ENCODE measurements at regions not wholly inside any gene's neighbourhood (a gene's known extent, or its start where the extent isn't known, plus 50 kb on each side); places are given as distances from the start of the nearest gene placed in this dataset.

DNA sequence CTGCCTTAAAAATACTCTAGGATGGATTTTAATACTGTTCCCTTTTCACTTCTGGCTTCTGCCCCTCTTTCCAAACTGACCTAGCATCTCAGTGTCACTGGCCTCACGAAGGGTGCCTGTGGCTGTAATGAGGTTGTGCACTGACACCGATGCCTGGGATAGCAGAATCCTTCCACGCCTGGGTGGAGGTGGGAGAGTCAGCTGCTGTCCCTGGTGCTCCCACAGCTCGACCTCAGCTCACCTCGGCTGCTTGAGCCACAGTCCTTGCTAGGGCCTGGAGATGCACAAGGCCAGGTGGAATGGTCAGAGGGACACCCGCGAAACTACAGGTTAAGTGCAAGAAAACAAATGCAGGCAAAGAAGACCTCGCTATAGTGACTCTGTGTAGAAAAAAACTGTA is 123.4 kb upstream of the ACBD5 start:
- H3K4me3 ChIP-seq, result no peak overlapping the region
- no peaks in the 10 kb centered on the region for H3K27me3 ChIP-seq
- in situ Hi-C loops (cut with MboI; ENCODE audit: low sequenced_read_pairs in 4 of 4) (loop anchor here in 1 of 4 donors (10.0 kb wide), 1 partner anchor 139 kb away; no protein-coding TSS in a partner anchor), intact Hi-C loops (cut with DNase I; ENCODE audit: low total_unique reads) (no loop called here)
- TF ChIP-seq, protein P1, sequence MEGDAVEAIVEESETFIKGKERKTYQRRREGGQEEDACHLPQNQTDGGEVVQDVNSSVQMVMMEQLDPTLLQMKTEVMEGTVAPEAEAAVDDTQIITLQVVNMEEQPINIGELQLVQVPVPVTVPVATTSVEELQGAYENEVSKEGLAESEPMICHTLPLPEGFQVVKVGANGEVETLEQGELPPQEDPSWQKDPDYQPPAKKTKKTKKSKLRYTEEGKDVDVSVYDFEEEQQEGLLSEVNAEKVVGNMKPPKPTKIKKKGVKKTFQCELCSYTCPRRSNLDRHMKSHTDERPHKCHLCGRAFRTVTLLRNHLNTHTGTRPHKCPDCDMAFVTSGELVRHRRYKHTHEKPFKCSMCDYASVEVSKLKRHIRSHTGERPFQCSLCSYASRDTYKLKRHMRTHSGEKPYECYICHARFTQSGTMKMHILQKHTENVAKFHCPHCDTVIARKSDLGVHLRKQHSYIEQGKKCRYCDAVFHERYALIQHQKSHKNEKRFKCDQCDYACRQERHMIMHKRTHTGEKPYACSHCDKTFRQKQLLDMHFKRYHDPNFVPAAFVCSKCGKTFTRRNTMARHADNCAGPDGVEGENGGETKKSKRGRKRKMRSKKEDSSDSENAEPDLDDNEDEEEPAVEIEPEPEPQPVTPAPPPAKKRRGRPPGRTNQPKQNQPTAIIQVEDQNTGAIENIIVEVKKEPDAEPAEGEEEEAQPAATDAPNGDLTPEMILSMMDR (IDR thresholded peaks at IDR 0.05 in 4 of 5, conservative IDR thresholded peaks at IDR 0.05 in 1 of 5), result no peak
- no peak for TF ChIP-seq POLR2A (IDR thresholded peaks at IDR 0.05)
- no peak overlapping the region for H3K27ac ChIP-seq
- DNase-seq, result no peak
- no peaks in the 10 kb centered on the region for H3K36me3 ChIP-seq
- no peaks in the 10 kb centered on the region for H3K4me1 ChIP-seq
- no peaks in the 10 kb centered on the region for H3K9me3 ChIP-seq
- no peak for ATAC-seq

GRCh38 chr10:27360581-27361172 is 120.1 kb upstream of the ACBD5 start:
- peak; percentile 14 to 35 for DNase-seq
- Histone ChIP-seq H3K4me1 (no peaks in the 10 kb centered on the region), H3K36me3 (no peaks in the 10 kb centered on the region), H3K4me3 (no peak overlapping the region), H3K9me3 (no peaks in the 10 kb centered on the region), H3K27ac (no peak overlapping the region), H3K27me3 (no peaks in the 10 kb centered on the region)
- intact Hi-C loops (cut with DNase I; ENCODE audit: low total_unique reads), result no loop called here
- TF ChIP-seq, protein P1 (IDR thresholded peaks at IDR 0.05 in 4 of 5, conservative IDR thresholded peaks at IDR 0.05 in 1 of 5), result peak in 4 of 5 experiments; percentile 23 to 58 (median 34)
- no peak for TF ChIP-seq POLR2A (IDR thresholded peaks at IDR 0.05)
- peak in 1 of 2 donors; percentile 51 for ATAC-seq
- in situ Hi-C loops (cut with MboI; ENCODE audit: low sequenced_read_pairs in 4 of 4), result loop anchor here in 1 of 4 donors (10.0 kb wide), 1 partner anchor 136 kb away; no protein-coding TSS in a partner anchor

GRCh38 chr10:27359792-27360355 is 119.3 kb upstream of the ACBD5 start:
- no peaks in the 10 kb centered on the region for H3K27me3 ChIP-seq
- intact Hi-C loops (cut with DNase I; ENCODE audit: low total_unique reads), result no loop called here
- H3K36me3 ChIP-seq, result no peaks in the 10 kb centered on the region
- no peaks in the 10 kb centered on the region for H3K4me1 ChIP-seq
- TF ChIP-seq, protein P1 (IDR thresholded peaks at IDR 0.05 in 4 of 5, conservative IDR thresholded peaks at IDR 0.05 in 1 of 5), result no peak
- TF ChIP-seq POLR2A (IDR thresholded peaks at IDR 0.05), result no peak
- in situ Hi-C loops (cut with MboI; ENCODE audit: low sequenced_read_pairs in 4 of 4), result loop anchor here (5.0 to 10.0 kb wide), 2 partner anchors 135 to 468 kb away; no protein-coding TSS in a partner anchor
- DNase-seq, result no peak
- no peak overlapping the region for H3K4me3 ChIP-seq
- H3K27ac ChIP-seq, result no peak overlapping the region
- ATAC-seq, result no peak
- H3K9me3 ChIP-seq, result no peaks in the 10 kb centered on the region

- in situ Hi-C loops (cut with MboI; ENCODE audit: low sequenced_read_pairs in 4 of 4) (loop anchor here in 3 of 4 donors (5.0 kb wide), 1 partner anchor 464 kb away; no protein-coding TSS in a partner anchor), intact Hi-C loops (cut with DNase I; ENCODE audit: low total_unique reads) (no loop called here)
- H3K9me3 ChIP-seq, result no peaks in the 10 kb centered on the region
- H3K4me3 ChIP-seq, result no peak overlapping the region
- TF ChIP-seq, protein P1 (IDR thresholded peaks at IDR 0.05 in 4 of 5, conservative IDR thresholded peaks at IDR 0.05 in 1 of 5), result no peak
- no peak for TF ChIP-seq POLR2A (IDR thresholded peaks at IDR 0.05)
- no peaks in the 10 kb centered on the region for H3K27me3 ChIP-seq
- no peak for DNase-seq
- peaks cover 0 to 3% of the 10 kb centered on the region in 2 donors for H3K4me1 ChIP-seq
- no peaks in the 10 kb centered on the region for H3K36me3 ChIP-seq
- H3K27ac ChIP-seq, result no peak overlapping the region
- ATAC-seq, result no peak
These were observed 116.1 kb upstream of the ACBD5 start for GRCh38 chr10:27356738-27357137.
